ENCODE measurements at regions not wholly inside any gene's neighbourhood (a gene's known extent, or its start where the extent isn't known, plus 50 kb on each side); places are given as distances from the start of the nearest gene placed in this dataset.

DNA sequence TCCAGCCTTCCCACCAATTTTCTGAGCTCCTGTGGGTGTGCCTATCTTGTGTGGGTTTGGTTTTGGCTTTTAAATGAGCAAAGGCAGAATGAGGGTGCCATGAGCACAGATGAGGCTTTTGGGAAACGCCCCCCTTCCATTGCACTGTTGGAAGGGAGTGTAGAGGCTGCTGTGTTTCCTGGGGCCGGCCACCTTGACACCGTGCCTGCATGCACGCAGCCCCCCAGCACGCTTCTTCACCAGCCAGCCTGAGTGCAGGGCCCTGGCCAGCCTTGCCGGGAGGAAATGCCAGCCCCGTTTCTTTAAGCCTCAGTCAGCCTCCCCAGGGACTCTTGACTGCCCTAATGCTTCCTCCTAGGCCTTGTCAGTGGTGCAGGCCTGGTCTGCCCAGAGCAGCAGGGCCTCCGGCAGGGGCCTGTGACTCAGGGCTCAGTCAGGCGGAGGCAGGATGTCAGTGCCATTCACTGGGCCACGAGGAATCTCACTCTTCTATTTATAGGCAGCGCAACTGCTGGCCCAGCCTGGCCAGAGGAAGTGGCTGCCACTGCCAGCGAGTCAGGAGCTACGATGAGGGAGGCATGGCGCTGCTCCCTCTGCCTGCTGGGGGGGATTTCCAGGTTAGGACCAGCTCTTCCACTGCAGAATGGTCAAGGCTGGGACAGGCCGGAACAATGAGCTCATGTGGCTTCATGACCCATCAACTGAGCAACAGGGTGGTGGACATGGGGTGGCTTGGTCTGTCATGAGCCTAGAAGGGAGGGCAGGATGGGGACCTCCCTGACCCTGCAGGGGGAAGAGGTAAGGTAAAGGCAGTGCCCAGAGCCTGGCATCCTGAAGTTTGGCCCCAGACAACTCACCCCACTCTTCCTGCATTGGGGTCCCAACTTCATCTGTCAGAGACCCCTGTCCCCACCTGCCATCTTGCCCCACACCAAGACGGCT lies 205.2 kb downstream of the RAB11FIP4 start:
- TF ChIP-seq CTCF (IDR thresholded peaks at IDR 0.05; ENCODE audit: low read depth, low read length, missing control alignments): no peak
- Histone ChIP-seq H3K4me3 (ENCODE audit: low read depth, low read length) (no peak overlapping the region), H3K27me3 (replicated peaks) (no peaks in the 10 kb centered on the region), H3K27ac (peak overlapping the region; percentile 71), H3K36me3 (replicated peaks) (peaks cover 13% of the 10 kb centered on the region)
- in situ Hi-C loops (cut with HindIII; ENCODE audit: low pct_ligation_motif_present, low sequenced_read_pairs): no loop called here
- DNase-seq: peak; percentile 95

DNA sequence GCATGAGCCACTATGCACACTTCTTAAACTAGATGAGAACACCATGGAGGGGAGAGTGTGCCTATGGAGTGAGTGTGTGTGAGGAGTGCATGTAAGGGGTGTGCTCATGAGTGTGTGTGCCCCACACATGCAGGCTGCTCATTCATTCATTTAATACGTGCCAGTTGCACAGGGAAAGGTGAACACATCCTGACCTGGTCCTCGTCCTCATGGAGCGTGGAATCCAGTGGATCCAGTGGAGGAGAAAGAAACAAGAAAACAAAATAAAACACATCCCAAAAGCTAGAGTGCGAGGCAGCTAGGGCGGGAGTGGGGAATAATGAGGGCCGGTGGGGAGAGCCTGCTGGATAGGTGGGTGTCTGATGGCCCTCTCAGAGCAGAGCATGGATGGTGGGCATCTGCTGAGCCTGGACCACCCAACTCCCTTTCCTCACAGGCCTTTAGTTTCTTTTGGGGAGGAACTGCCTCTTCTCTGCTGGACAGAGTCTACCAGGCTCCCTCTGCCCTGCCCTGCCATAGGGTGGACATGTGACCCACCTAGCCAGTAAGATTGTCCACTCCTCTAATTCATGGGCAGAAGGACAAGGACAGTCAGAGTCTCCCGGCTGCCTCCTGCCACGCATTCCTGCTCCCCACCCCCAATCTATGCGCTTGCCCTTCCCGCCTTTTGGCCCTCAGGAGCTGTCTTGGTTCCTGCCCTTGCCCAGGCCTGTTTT lies 204.3 kb downstream of the RAB11FIP4 start:
- H3K27ac ChIP-seq: peak overlapping the region; percentile 71
- no peaks in the 10 kb centered on the region for H3K27me3 ChIP-seq (replicated peaks)
- no peak for DNase-seq
- TF ChIP-seq CTCF (IDR thresholded peaks at IDR 0.05; ENCODE audit: low read depth, low read length, missing control alignments): no peak
- peaks cover 13% of the 10 kb centered on the region for H3K36me3 ChIP-seq (replicated peaks)
- in situ Hi-C loops (cut with HindIII; ENCODE audit: low pct_ligation_motif_present, low sequenced_read_pairs): no loop called here
- no peak overlapping the region for H3K4me3 ChIP-seq (ENCODE audit: low read depth, low read length)

GRCh38 chr17:31595076-31595475 lies 203.6 kb downstream of the RAB11FIP4 start:
- Histone ChIP-seq H3K36me3 (replicated peaks) (peaks cover 13% of the 10 kb centered on the region), H3K27me3 (replicated peaks) (no peaks in the 10 kb centered on the region), H3K27ac (peak overlapping the region; percentile 71), H3K4me3 (ENCODE audit: low read depth, low read length) (no peak overlapping the region)
- TF ChIP-seq CTCF (IDR thresholded peaks at IDR 0.05; ENCODE audit: low read depth, low read length, missing control alignments): no peak
- no peak for DNase-seq
- in situ Hi-C loops (cut with HindIII; ENCODE audit: low pct_ligation_motif_present, low sequenced_read_pairs): no loop called here

GRCh38 chr17:31594416-31594815 lies 202.9 kb downstream of the RAB11FIP4 start:
- no peak for TF ChIP-seq CTCF (IDR thresholded peaks at IDR 0.05; ENCODE audit: low read depth, low read length, missing control alignments)
- peak overlapping the region; percentile 50 for H3K27ac ChIP-seq
- peaks cover 13% of the 10 kb centered on the region for H3K36me3 ChIP-seq (replicated peaks)
- in situ Hi-C loops (cut with HindIII; ENCODE audit: low pct_ligation_motif_present, low sequenced_read_pairs): no loop called here
- H3K27me3 ChIP-seq (replicated peaks): no peaks in the 10 kb centered on the region
- H3K4me3 ChIP-seq (ENCODE audit: low read depth, low read length): no peak overlapping the region
- no peak for DNase-seq

- in situ Hi-C loops (cut with HindIII; ENCODE audit: low pct_ligation_motif_present, low sequenced_read_pairs): no loop called here
- peak; percentile 52 for DNase-seq
- no peak for TF ChIP-seq CTCF (IDR thresholded peaks at IDR 0.05; ENCODE audit: low read depth, low read length, missing control alignments)
- Histone ChIP-seq H3K4me3 (ENCODE audit: low read depth, low read length) (no peak overlapping the region), H3K36me3 (replicated peaks) (peaks cover 13% of the 10 kb centered on the region), H3K27me3 (replicated peaks) (no peaks in the 10 kb centered on the region), H3K27ac (peak overlapping the region; percentile 50)
These were observed 202.3 kb downstream of the RAB11FIP4 start for GRCh38 chr17:31593806-31594205.
